ENCODE measurements at regions not wholly inside any gene's neighbourhood (a gene's known extent, or its start where the extent isn't known, plus 50 kb on each side); places are given as distances from the start of the nearest gene placed in this dataset.

DNA sequence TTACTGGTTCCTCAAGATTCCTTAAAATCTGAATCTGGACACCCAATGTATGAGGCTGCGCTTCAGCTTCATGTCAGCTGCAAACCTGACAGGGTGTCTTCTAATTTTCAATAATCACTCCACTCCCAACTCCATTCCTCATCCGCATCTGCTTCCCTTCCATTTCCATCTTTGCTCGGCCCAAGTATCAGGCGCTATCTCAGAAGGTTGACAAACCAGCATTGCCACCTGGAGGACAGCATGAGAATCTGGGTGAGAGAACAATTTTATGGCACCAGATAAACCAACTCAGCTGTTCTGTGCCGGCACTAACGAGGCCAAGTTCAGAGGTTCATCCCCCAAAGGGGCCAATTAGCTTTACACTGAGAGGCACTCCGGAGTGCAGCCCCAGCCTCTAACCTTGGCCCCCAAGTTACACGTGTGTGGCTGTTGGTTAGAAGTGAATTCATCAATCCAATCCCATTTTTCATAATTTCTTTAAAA is 79.1 kb upstream of the LMO2 start (continued):
- TF ChIP-seq, protein P1, sequence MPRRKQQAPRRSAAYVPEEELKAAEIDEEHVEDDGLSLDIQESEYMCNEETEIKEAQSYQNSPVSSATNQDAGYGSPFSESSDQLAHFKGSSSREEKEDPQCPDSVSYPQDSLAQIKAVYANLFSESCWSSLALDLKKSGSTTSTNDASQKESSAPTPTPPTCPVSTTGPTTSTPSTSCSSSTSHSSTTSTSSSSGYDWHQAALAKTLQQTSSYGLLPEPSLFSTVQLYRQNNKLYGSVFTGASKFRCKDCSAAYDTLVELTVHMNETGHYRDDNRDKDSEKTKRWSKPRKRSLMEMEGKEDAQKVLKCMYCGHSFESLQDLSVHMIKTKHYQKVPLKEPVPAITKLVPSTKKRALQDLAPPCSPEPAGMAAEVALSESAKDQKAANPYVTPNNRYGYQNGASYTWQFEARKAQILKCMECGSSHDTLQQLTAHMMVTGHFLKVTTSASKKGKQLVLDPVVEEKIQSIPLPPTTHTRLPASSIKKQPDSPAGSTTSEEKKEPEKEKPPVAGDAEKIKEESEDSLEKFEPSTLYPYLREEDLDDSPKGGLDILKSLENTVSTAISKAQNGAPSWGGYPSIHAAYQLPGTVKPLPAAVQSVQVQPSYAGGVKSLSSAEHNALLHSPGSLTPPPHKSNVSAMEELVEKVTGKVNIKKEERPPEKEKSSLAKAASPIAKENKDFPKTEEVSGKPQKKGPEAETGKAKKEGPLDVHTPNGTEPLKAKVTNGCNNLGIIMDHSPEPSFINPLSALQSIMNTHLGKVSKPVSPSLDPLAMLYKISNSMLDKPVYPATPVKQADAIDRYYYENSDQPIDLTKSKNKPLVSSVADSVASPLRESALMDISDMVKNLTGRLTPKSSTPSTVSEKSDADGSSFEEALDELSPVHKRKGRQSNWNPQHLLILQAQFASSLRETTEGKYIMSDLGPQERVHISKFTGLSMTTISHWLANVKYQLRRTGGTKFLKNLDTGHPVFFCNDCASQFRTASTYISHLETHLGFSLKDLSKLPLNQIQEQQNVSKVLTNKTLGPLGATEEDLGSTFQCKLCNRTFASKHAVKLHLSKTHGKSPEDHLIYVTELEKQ (CRISPR knock-in tag; IDR thresholded peaks at IDR 0.05): no peak
- no peak for TF ChIP-seq SRSF3 (IDR thresholded peaks at IDR 0.05; ENCODE audit: insufficient read depth, low read length)
- no peak for TF ChIP-seq ZNF830 (CRISPR knock-in tag; IDR thresholded peaks at IDR 0.05)
- TF ChIP-seq FIP1L1 (IDR thresholded peaks at IDR 0.05; ENCODE audit: low read depth, low read length, poor library complexity, severe bottlenecking): no peak
- TF ChIP-seq CBFA2T3 (IDR thresholded peaks at IDR 0.05): peak; percentile 29; the same call in 1 of the 2 replicates
- TF ChIP-seq ILK (tag; IDR thresholded peaks at IDR 0.05; ENCODE audit: borderline replicate concordance, low read depth): no peak
- TF ChIP-seq, protein P2, sequence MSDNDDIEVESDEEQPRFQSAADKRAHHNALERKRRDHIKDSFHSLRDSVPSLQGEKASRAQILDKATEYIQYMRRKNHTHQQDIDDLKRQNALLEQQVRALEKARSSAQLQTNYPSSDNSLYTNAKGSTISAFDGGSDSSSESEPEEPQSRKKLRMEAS (CRISPR knock-in tag; IDR thresholded peaks at IDR 0.05): no peak
- no peak for TF ChIP-seq ZNF143 (CRISPR knock-in tag; IDR thresholded peaks at IDR 0.05)
- TF ChIP-seq TCF3 (CRISPR knock-in tag; IDR thresholded peaks at IDR 0.05): no peak
- no peak for TF ChIP-seq RHOXF2B (CRISPR knock-in tag; conservative IDR thresholded peaks at IDR 0.05)
- TF ChIP-seq FOXA3 (CRISPR knock-in tag; conservative IDR thresholded peaks at IDR 0.05 in 1 of 2, IDR thresholded peaks at IDR 0.05 in 1 of 2): no peak
- no peak for TF ChIP-seq FOXP1 (CRISPR knock-in tag; IDR thresholded peaks at IDR 0.05)
- TF ChIP-seq SRSF1 (IDR thresholded peaks at IDR 0.05; ENCODE audit: low read depth, low read length): no peak
- TF ChIP-seq, protein P3, sequence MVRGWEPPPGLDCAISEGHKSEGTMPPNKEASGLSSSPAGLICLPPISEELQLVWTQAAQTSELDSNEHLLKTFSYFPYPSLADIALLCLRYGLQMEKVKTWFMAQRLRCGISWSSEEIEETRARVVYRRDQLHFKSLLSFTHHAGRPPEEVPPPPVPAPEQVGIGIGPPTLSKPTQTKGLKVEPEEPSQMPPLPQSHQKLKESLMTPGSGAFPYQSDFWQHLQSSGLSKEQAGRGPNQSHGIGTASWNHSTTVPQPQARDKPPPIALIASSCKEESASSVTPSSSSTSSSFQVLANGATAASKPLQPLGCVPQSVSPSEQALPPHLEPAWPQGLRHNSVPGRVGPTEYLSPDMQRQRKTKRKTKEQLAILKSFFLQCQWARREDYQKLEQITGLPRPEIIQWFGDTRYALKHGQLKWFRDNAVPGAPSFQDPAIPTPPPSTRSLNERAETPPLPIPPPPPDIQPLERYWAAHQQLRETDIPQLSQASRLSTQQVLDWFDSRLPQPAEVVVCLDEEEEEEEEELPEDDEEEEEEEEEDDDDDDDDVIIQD (CRISPR knock-in tag; IDR thresholded peaks at IDR 0.05): no peak
- no peak for TF ChIP-seq ZNF347 (CRISPR knock-in tag; IDR thresholded peaks at IDR 0.05; ENCODE audit: low read depth)
- TF ChIP-seq ZNF274 (IDR thresholded peaks at IDR 0.05; ENCODE audit: borderline replicate concordance, low read depth, low read length): no peak
- TF ChIP-seq ZNF146 (CRISPR knock-in tag; IDR thresholded peaks at IDR 0.05; ENCODE audit: unreplicated experiment): no peak
- no peak for TF ChIP-seq PHF21A (IDR thresholded peaks at IDR 0.05; ENCODE audit: borderline replicate concordance, low read depth)
- no peak for TF ChIP-seq POLR2H (tag; IDR thresholded peaks at IDR 0.05; ENCODE audit: low read depth)
- TF ChIP-seq TBP (optimal IDR thresholded peaks at IDR 0.05; ENCODE audit: low read depth, low read length): no peak
- no peak for TF ChIP-seq POLR3A (IDR thresholded peaks at IDR 0.05; ENCODE audit: borderline replicate concordance, extremely low read depth, insufficient read depth, insufficient read length)
- TF ChIP-seq, protein P4, sequence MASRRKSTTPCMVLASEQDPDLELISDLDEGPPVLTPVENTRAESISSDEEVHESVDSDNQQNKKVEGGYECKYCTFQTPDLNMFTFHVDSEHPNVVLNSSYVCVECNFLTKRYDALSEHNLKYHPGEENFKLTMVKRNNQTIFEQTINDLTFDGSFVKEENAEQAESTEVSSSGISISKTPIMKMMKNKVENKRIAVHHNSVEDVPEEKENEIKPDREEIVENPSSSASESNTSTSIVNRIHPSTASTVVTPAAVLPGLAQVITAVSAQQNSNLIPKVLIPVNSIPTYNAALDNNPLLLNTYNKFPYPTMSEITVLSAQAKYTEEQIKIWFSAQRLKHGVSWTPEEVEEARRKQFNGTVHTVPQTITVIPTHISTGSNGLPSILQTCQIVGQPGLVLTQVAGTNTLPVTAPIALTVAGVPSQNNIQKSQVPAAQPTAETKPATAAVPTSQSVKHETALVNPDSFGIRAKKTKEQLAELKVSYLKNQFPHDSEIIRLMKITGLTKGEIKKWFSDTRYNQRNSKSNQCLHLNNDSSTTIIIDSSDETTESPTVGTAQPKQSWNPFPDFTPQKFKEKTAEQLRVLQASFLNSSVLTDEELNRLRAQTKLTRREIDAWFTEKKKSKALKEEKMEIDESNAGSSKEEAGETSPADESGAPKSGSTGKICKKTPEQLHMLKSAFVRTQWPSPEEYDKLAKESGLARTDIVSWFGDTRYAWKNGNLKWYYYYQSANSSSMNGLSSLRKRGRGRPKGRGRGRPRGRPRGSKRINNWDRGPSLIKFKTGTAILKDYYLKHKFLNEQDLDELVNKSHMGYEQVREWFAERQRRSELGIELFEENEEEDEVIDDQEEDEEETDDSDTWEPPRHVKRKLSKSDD (conservative IDR thresholded peaks at IDR 0.05; ENCODE audit: low read length): no peak

Data from K562 (cell line).